Endothelial cell of umbilical vein (primary cell): ENCODE measurements at regions not wholly inside any gene's neighbourhood (a gene's known extent, or its start where the extent isn't known, plus 50 kb on each side); places are given as distances from the start of the nearest gene placed in this dataset.

Experiments used
- CTCF ChIP-seq, 2 donors: IDR thresholded peaks; 1 replicate in 1 of 2; 2 replicates in 1 of 2; pipeline ENCODE4 v1.5.1; 2011; ENCODE audit warnings: low read length in 2 of 2, mild to moderate bottlenecking in 2 of 2, moderate library complexity in 2 of 2, control low read depth in 1 of 2, inconsistent platforms in 1 of 2, low read depth in 1 of 2; ENCODE audit not compliant: insufficient read depth in 1 of 2; ENCODE audit errors: extremely low read depth in 1 of 2
- GATA2 ChIP-seq: IDR thresholded peaks from 2 replicates; pipeline ENCODE4 v1.7.0; 2011; ENCODE audit warnings: low read depth, mild to moderate bottlenecking, moderate library complexity, mixed read lengths, low read length; ENCODE audit not compliant: insufficient read length, insufficient read depth
- POLR2AphosphoS5 ChIP-seq: IDR thresholded peaks from 2 replicates; pipeline ENCODE4 v1.6.1; 2012; ENCODE audit warnings: low read depth, mild to moderate bottlenecking, control low read depth, low read length, moderate library complexity; ENCODE audit not compliant: insufficient read depth

GRCh38 chr1:60255565-60255964 is 182.0 kb upstream of the C1orf87 start:
- no peak for TF ChIP-seq POLR2AphosphoS5
- TF ChIP-seq CTCF (IDR thresholded peaks at IDR 0.05; ENCODE audit: extremely low read depth in 1 of 2, insufficient read depth in 1 of 2, low read depth in 1 of 2, low read length in 2 of 2), result no peak
- TF ChIP-seq GATA2, result peak; percentile 41
